GM12873 (cell line): ENCODE measurements at regions not wholly inside any gene's neighbourhood (a gene's known extent, or its start where the extent isn't known, plus 50 kb on each side); places are given as distances from the start of the nearest gene placed in this dataset.

Experiments used
- CTCF ChIP-seq: IDR thresholded peaks from 2 replicates; pipeline ENCODE4 v1.5.1; 2012; ENCODE audit warnings: low read depth, mild to moderate bottlenecking, moderate library complexity, low read length, control low read depth; ENCODE audit not compliant: insufficient read depth; ENCODE audit errors: missing control alignments

GRCh38 chr18:60199505-60199904 lies 173.1 kb downstream of the MC4R start:
- no peak for TF ChIP-seq CTCF

- no peak for TF ChIP-seq CTCF
These were observed 174.7 kb downstream of the MC4R start for GRCh38 chr18:60197671-60198462.

- no peak for TF ChIP-seq CTCF
These were observed 175.6 kb downstream of the MC4R start for GRCh38 chr18:60196836-60197606.

GRCh38 chr18:60193780-60194179 lies 178.8 kb downstream of the MC4R start:
- no peak for TF ChIP-seq CTCF

GRCh38 chr18:60191926-60192325 lies 180.6 kb downstream of the MC4R start:
- TF ChIP-seq CTCF = no peak

- no peak for TF ChIP-seq CTCF
These were observed 182.7 kb downstream of the MC4R start for GRCh38 chr18:60189856-60190255.

- no peak for TF ChIP-seq CTCF
These were observed 183.6 kb downstream of the MC4R start for GRCh38 chr18:60188958-60189357.
